ENCODE measurements at regions not wholly inside any gene's neighbourhood (a gene's known extent, or its start where the extent isn't known, plus 50 kb on each side); places are given as distances from the start of the nearest gene placed in this dataset.

- TF ChIP-seq EP300 (IDR thresholded peaks at IDR 0.05; ENCODE audit: borderline replicate concordance in 1 of 2, low read depth in 2 of 2, low read length in 2 of 2) (no peak), POLR2AphosphoS5 (IDR thresholded peaks at IDR 0.05; ENCODE audit: low read depth, low read length) (no peak), CTCF (IDR thresholded peaks at IDR 0.05; ENCODE audit: control extremely low read depth in 1 of 3, insufficient read depth in 1 of 3, low read depth in 1 of 3, low read length in 3 of 3) (no peak), RAD21 (IDR thresholded peaks at IDR 0.05 in 1 of 2, conservative IDR thresholded peaks at IDR 0.05 in 1 of 2; ENCODE audit: low read depth in 2 of 2, low read length in 2 of 2) (no peak), YY1 (IDR thresholded peaks at IDR 0.05; ENCODE audit: low read depth, low read length) (no peak), KDM4A (IDR thresholded peaks at IDR 0.05; ENCODE audit: low read depth, low read length, severe bottlenecking) (no peak), SUZ12 (IDR thresholded peaks at IDR 0.05; ENCODE audit: low read length) (no peak), TEAD4 (IDR thresholded peaks at IDR 0.05; ENCODE audit: low read depth, low read length) (no peak), JUND (IDR thresholded peaks at IDR 0.05; ENCODE audit: low read length) (no peak)
These were observed 2050.7 kb downstream of the ARAP2 start for GRCh38 chr4:34193451-34194154.
